BJ (cell line): ENCODE measurements at regions not wholly inside any gene's neighbourhood (a gene's known extent, or its start where the extent isn't known, plus 50 kb on each side); places are given as distances from the start of the nearest gene placed in this dataset.
"Not testable (repeated sequence)": the region's sequence is repeated elsewhere in the genome, so short reads cannot be mapped to it uniquely, and the experiment has no call there.

Experiments
- CTCF ChIA-PET: fragments of 350-600 bp; formaldehyde crosslinking; extraction: SDS; loops from one replicate; lab custom pipeline; 2021; ENCODE audit warnings: antibody characterized with exemption, inconsistent platforms; lab: Yijun Ruan, JAX
- POLR2A ChIA-PET: fragments of 300-600 bp; sonication (Branson Sonifier 250); formaldehyde crosslinking; extraction: SDS; loops from one replicate; lab custom pipeline; 2021; ENCODE audit warnings: antibody characterized with exemption; lab: Charles Lee
- DNase-seq: peaks from one replicate; pipeline ENCODE4 v3.0.0-alpha.2; 2011; ENCODE audit warnings: low read depth
- H3K27me3 ChIP-seq: 2 replicates; pipeline ENCODE4 v1.6.0; 2011; ENCODE audit warnings: low read length; ENCODE audit not compliant: control insufficient read depth, insufficient read depth
- H3K36me3 ChIP-seq: 2 replicates; pipeline ENCODE4 v1.5.1; 2011; ENCODE audit warnings: low read length; ENCODE audit not compliant: control insufficient read depth, insufficient read depth
- H3K4me3 ChIP-seq: 2 replicates; pipeline ENCODE4 v1.5.1; 2011; ENCODE audit warnings: low read depth, mild to moderate bottlenecking, control low read depth, low read length
- TF ChIP-seq, protein P1 (sequence below): IDR thresholded peaks from 2 replicates; pipeline ENCODE4 v1.5.1; 2011; ENCODE audit warnings: low read depth, mild to moderate bottlenecking, control low read depth, inconsistent platforms, low read length, moderate library complexity; ENCODE audit not compliant: insufficient read depth

DNA sequence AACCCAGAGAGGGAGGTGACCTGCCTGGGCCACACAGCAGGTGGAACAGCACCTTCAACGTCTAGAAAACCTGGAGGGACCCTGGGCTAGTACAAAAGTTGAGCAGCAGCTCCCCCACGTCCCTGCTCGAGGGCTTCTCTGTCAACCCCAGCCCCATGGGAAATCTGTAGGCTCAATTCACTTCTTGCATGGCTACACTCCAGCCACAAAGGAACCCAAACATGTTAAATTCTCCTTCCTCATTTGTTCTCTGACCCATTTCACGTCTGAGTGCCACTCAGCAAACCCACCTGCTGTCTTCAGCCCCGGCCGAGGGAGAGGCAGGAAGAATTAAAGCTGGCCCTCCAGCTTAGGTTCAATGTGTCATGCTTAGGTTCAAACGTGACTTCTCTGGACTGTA is 418.5 kb downstream of the MIAT start:
- Histone ChIP-seq H3K36me3 (no peaks in the 10 kb centered on the region), H3K27me3 (peaks cover 8% of the 10 kb centered on the region; the same call in 1 of the 2 replicates), H3K4me3 (no peak overlapping the region)
- DNase-seq = no peak
- CTCF ChIA-PET = interaction anchor here (0.8 to 1.4 kb wide), 2 partner anchors 94 to 210 kb away, joined by 3 to 4 read pairs; no protein-coding TSS in a partner anchor
- POLR2A ChIA-PET = no interaction called here
- TF ChIP-seq, protein P1, sequence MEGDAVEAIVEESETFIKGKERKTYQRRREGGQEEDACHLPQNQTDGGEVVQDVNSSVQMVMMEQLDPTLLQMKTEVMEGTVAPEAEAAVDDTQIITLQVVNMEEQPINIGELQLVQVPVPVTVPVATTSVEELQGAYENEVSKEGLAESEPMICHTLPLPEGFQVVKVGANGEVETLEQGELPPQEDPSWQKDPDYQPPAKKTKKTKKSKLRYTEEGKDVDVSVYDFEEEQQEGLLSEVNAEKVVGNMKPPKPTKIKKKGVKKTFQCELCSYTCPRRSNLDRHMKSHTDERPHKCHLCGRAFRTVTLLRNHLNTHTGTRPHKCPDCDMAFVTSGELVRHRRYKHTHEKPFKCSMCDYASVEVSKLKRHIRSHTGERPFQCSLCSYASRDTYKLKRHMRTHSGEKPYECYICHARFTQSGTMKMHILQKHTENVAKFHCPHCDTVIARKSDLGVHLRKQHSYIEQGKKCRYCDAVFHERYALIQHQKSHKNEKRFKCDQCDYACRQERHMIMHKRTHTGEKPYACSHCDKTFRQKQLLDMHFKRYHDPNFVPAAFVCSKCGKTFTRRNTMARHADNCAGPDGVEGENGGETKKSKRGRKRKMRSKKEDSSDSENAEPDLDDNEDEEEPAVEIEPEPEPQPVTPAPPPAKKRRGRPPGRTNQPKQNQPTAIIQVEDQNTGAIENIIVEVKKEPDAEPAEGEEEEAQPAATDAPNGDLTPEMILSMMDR = no peak

DNA sequence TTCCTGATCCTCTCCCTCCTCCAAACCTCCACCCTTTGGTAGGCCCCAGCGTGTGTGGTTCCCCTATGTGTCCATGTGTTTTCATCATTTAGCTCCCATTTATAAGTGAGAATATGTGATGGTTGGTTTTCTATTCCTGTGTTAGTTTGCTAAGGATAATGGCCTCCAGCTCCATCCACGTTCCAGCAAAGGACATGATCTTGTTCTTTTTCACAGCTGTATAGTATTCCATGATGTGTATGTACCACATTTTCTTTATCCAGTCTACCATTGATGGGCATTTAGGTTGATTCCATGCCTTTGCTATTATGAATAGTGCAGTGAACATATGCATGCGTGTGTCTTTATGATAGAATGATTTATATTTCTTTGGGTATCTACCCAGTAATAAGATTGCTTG is 420.7 kb downstream of the MIAT start:
- DNase-seq, CTCF ChIA-PET, H3K36me3 ChIP-seq, H3K27me3 ChIP-seq, POLR2A ChIA-PET, H3K4me3 ChIP-seq: not testable (repeated sequence)

DNA sequence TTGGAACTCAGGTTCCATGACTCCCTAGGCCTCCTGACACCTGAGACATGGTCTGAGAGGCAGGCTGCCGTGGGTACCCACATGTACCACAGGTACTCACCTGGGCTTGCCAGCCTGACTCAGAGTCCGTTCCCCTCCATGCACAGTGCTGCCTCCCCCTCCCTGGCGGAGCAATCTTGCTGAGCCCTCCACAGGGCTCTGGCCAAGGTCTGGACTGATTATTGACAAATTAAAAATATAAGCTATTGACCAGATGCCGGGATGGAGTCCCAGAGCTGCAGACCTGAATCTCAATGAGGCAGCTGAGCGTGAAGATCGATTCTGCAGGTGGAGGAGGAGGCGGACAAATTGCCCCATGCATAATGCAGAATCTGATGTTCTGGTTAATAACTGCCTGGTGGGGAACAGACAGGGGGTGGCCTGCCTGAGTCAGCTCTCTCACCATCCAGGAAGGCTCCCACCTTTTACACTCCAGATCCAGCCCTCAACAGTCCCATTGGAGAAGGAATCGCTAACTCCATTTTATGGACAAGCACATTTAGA is 422.7 kb downstream of the MIAT start:
- TF ChIP-seq, protein P1 = no peak
- H3K36me3 ChIP-seq = no peaks in the 10 kb centered on the region
- ChIA-PET POLR2A (no interaction called here), CTCF (no interaction called here)
- no peak overlapping the region for H3K4me3 ChIP-seq
- H3K27me3 ChIP-seq = peaks cover 13% of the 10 kb centered on the region
- DNase-seq = no peak

DNA sequence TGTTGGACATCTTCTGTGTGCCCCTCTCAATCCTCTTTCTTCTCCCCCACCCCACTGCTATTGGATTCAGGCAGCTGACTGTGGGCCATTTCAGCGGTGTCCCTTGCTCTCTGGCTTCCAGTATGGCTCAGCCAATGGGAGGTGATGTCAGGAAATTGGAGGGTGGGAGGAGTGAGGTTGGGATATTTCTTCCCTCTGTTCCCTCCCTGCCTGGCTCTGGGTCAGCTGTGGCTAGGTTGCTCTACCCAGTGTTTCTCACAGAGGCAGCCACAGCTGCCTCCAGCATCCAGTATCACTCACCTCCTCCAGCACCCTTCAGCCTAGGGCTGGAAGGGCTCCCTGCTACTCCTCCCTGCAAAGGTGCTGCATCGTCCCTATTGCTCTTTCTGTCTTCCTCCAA is 423.5 kb downstream of the MIAT start:
- no peaks in the 10 kb centered on the region for H3K36me3 ChIP-seq
- no peak overlapping the region for H3K4me3 ChIP-seq
- ChIA-PET POLR2A (no interaction called here), CTCF (no interaction called here)
- TF ChIP-seq, protein P1 = no peak
- peaks cover 15% of the 10 kb centered on the region for H3K27me3 ChIP-seq
- DNase-seq = no peak

DNA sequence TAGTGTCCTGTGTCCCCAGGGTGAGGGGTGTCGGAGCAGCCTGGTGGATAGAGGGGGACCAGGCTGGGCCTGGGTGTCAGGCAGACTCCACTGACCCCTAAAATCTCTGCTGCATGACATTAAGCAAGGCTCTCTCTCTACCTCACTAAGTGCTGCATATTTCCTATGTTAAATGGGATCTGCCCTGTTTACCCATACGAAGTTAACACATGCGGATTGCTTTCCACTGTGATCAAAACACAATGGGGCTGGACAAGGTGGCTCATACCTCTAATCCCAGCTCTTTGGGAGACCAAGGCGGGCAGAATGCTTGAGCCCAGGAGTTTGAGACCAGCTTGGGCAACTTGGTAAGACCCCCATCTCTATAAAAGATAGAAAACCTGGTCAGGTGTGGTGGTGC is 426.2 kb downstream of the MIAT start:
- Histone ChIP-seq H3K4me3 (no peak overlapping the region), H3K27me3 (peaks cover 18% of the 10 kb centered on the region), H3K36me3 (no peaks in the 10 kb centered on the region)
- no peak for DNase-seq
- TF ChIP-seq, protein P1 = no peak
- ChIA-PET POLR2A (no interaction called here), CTCF (no interaction called here)

DNA sequence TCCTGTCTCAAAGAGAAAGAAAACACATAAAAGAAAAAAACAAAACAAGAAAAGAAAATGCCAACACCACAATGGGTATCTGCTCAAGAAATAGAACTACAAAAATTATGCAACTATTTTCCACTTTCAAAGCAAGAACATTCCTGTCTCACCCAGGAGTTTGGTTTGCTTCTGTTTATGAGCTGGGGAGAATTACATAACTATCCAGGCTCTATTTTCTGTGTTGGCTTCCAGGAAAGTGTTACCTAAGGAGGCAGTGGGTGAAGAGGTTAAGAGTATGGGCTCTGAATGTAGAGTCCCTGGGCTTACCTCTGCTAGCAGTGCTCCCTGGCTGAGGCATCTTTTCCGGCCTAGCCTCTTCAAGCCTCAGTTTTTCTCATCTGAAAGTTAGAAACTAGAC is 426.7 kb downstream of the MIAT start:
- ChIA-PET CTCF (no interaction called here), POLR2A (no interaction called here)
- H3K4me3 ChIP-seq = no peak overlapping the region
- TF ChIP-seq, protein P1 = no peak
- no peaks in the 10 kb centered on the region for H3K36me3 ChIP-seq
- no peak for DNase-seq
- H3K27me3 ChIP-seq = peaks cover 18% of the 10 kb centered on the region
